ENCODE measurements at regions not wholly inside any gene's neighbourhood (a gene's known extent, or its start where the extent isn't known, plus 50 kb on each side); places are given as distances from the start of the nearest gene placed in this dataset.
"Not testable (repeated sequence)": the region's sequence is repeated elsewhere in the genome, so short reads cannot be mapped to it uniquely, and the experiment has no call there.

- H3K9me3 ChIP-seq: no peaks in the 10 kb centered on the region
- H3K4me1 ChIP-seq: no peaks in the 10 kb centered on the region
- H3K36me3 ChIP-seq: no peaks in the 10 kb centered on the region
- H3K27me3 ChIP-seq: no peaks in the 10 kb centered on the region
- TF ChIP-seq POLR2A (IDR thresholded peaks at IDR 0.05) (no peak), CTCF (IDR thresholded peaks at IDR 0.05) (no peak), POLR2AphosphoS5 (IDR thresholded peaks at IDR 0.05) (no peak), EP300 (IDR thresholded peaks at IDR 0.05) (no peak)
- no peak for DNase-seq (ENCODE audit: low spot score in 2 of 2)
- H3K4me3 ChIP-seq: no peak overlapping the region
- WGBS: 71% methylated on average over 3 of the region's 3 CpGs
- H3K27ac ChIP-seq: no peak overlapping the region
Observed at GRCh38 chrX:40391662-40392061, 189.1 kb upstream of the ATP6AP2 start.

GRCh38 chrX:40389555-40389954 is 191.2 kb upstream of the ATP6AP2 start:
- H3K4me1 ChIP-seq: no peaks in the 10 kb centered on the region
- no peak overlapping the region for H3K27ac ChIP-seq
- no peaks in the 10 kb centered on the region for H3K9me3 ChIP-seq
- TF ChIP-seq POLR2AphosphoS5 (IDR thresholded peaks at IDR 0.05) (no peak), POLR2A (IDR thresholded peaks at IDR 0.05) (no peak), EP300 (IDR thresholded peaks at IDR 0.05) (no peak), CTCF (IDR thresholded peaks at IDR 0.05) (no peak)
- no peaks in the 10 kb centered on the region for H3K27me3 ChIP-seq
- no peak overlapping the region for H3K4me3 ChIP-seq
- 67% methylated on average over 2 of the region's 2 CpGs for WGBS
- no peaks in the 10 kb centered on the region for H3K36me3 ChIP-seq
- DNase-seq (ENCODE audit: low spot score in 2 of 2): no peak

- WGBS: 76% methylated on average over 5 of the region's 5 CpGs
- no peak for DNase-seq (ENCODE audit: low spot score in 2 of 2)
- no peaks in the 10 kb centered on the region for H3K27me3 ChIP-seq
- H3K4me3 ChIP-seq: no peak overlapping the region
- no peaks in the 10 kb centered on the region for H3K9me3 ChIP-seq
- no peaks in the 10 kb centered on the region for H3K36me3 ChIP-seq
- no peaks in the 10 kb centered on the region for H3K4me1 ChIP-seq
- H3K27ac ChIP-seq: no peak overlapping the region
- no peak for TF ChIP-seq CTCF (IDR thresholded peaks at IDR 0.05)
- TF ChIP-seq POLR2A (IDR thresholded peaks at IDR 0.05): no peak
- no peak for TF ChIP-seq EP300 (IDR thresholded peaks at IDR 0.05)
- no peak for TF ChIP-seq POLR2AphosphoS5 (IDR thresholded peaks at IDR 0.05)
Observed at GRCh38 chrX:40388441-40388840, 192.3 kb upstream of the ATP6AP2 start.

- 87% methylated on average over 9 of the region's 9 CpGs for WGBS
- H3K4me3 ChIP-seq; H3K27ac ChIP-seq; DNase-seq (ENCODE audit: low spot score in 2 of 2); H3K4me1 ChIP-seq; H3K36me3 ChIP-seq; H3K9me3 ChIP-seq; H3K27me3 ChIP-seq: not testable (repeated sequence)
Observed at GRCh38 chrX:40387869-40388268, 192.9 kb upstream of the ATP6AP2 start.

GRCh38 chrX:40387311-40387710 is 193.5 kb upstream of the ATP6AP2 start:
- DNase-seq (ENCODE audit: low spot score in 2 of 2); H3K4me3 ChIP-seq; H3K4me1 ChIP-seq; H3K27ac ChIP-seq; H3K27me3 ChIP-seq; H3K9me3 ChIP-seq; H3K36me3 ChIP-seq: not testable (repeated sequence)
- 86% methylated on average over 7 of the region's 7 CpGs for WGBS

DNA sequence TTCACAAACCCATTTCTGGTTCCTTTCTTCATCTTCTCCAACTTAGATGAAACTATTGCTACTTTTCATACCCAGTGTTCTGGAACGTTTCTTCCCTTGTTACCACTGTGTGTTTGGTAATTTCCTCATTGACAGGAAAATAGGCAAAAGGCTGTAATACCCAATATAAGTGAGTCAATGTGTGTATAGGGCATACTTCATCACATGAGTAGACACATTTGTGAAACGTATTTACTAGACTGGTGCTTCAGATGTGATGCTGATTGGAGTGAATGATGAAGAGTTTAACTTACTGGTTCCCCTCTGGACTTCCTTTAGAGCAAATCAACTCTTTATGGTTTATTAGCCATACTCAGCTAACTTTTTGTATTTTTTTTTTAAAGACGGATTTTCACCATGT is 195.1 kb upstream of the ATP6AP2 start:
- Histone ChIP-seq H3K4me3 (no peak overlapping the region), H3K4me1 (no peaks in the 10 kb centered on the region), H3K27ac (no peak overlapping the region), H3K9me3 (no peaks in the 10 kb centered on the region), H3K36me3 (no peaks in the 10 kb centered on the region), H3K27me3 (no peaks in the 10 kb centered on the region)
- TF ChIP-seq POLR2AphosphoS5 (IDR thresholded peaks at IDR 0.05) (no peak), CTCF (IDR thresholded peaks at IDR 0.05) (no peak), EP300 (IDR thresholded peaks at IDR 0.05) (no peak), POLR2A (IDR thresholded peaks at IDR 0.05) (no peak)
- DNase-seq (ENCODE audit: low spot score in 2 of 2): no peak
- WGBS: 65% methylated on average over 3 of the region's 3 CpGs

All from suprapubic skin (tissue), 4 donors.